T-helper 22 cell (primary cell): ENCODE measurements at regions not wholly inside any gene's neighbourhood (a gene's known extent, or its start where the extent isn't known, plus 50 kb on each side); places are given as distances from the start of the nearest gene placed in this dataset.

Experiments used
- DNase-seq: peaks from one replicate; pipeline ENCODE4 v3.0.0-alpha.2; 2020; ENCODE audit warnings: low read depth

DNA sequence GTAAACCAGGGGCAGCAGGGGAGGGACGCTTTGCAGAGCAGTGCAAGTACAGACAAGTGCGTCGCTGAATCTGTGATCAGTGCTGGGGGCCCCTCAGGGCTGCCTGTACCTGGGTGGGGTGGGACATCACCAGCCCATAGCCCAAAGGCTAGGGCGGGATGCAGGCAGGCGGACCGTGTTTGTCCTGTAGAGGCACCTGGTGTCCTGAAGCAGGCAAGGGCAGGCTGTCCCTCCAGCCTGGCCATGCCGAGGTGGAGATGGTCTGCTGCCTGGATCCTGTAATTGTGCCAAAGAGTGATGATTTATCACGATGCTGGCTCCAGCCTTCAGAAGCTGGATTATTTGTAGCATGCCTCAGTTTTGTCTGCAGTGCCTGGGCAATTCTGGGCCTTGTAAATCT is 137.9 kb upstream of the GSE1 start:
- DNase-seq: no peak

DNA sequence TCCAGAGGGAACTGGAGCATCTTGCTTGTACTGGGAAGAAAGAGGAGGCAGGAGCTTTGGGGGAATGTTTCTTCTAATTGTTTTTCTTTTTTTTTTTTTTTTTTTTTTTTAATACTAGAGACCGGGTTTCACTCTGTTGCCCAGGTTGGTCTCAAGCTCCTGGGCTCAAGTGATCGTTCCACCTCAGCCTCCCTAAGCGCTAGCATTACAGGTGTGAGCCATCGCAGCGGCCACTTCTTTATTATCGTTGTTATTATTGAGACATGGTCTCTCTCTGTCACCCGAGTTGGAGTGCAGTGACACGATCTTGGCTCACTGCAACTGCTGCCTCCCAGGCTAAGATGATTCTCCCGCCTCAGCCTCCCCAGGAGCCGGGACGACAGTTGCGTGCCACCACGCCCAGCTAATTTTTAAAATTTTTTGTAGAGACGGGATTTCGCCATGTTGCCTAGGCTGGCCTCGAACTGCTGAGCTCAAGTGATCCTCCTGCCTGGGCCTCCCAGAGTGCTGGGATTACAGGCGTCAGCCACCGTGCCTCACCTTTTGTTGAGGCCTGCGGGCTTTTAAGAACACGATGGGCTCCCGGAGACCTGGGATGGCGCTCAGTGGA is 137.3 kb upstream of the GSE1 start:
- no peak for DNase-seq

DNA sequence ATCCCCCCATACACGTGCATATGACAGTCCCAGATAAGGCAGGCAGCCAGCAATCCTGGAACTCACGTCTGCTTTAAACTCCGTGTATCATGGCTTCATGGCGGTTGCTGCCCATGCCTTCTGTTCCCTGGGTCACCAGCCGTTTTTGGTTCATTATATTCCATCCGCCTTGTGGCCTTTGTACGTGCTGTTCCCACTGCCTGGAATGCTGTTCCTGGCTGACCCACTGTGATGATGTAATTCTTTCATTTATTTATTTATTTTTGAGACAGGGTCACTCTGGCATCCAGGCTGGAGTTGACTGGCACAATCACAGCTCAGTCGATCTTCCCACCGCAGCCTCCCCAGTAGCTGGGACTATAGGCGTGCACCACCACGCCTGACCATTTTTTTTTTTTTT is 136.7 kb upstream of the GSE1 start:
- DNase-seq: no peak

DNA sequence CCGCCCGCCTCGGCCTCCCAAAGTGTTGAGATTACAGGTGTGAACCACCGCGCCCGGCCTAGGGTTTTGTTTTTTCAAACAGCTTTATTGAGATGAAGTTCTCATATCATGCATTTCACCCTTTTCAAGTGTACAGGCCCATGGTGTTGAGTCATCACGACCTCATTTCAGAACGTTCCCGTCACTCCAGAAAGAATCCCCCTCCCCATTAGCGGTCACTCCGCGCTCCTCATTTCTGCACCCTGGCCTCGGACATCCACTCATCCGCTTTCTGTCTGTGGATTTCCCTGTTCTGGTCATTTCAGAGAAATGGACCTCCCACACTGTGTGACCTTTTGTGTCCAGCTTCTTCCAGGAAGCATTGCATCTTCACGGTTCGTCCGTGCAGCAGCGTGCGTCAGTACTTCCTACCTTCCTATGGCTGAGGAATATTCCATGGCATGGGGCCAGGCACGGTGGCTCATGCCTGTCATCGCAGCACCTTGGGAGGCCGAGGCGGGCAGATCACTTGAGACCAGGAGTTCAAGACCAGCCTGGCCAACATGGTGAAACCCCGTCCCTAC is 135.2 kb upstream of the GSE1 start:
- no peak for DNase-seq

DNA sequence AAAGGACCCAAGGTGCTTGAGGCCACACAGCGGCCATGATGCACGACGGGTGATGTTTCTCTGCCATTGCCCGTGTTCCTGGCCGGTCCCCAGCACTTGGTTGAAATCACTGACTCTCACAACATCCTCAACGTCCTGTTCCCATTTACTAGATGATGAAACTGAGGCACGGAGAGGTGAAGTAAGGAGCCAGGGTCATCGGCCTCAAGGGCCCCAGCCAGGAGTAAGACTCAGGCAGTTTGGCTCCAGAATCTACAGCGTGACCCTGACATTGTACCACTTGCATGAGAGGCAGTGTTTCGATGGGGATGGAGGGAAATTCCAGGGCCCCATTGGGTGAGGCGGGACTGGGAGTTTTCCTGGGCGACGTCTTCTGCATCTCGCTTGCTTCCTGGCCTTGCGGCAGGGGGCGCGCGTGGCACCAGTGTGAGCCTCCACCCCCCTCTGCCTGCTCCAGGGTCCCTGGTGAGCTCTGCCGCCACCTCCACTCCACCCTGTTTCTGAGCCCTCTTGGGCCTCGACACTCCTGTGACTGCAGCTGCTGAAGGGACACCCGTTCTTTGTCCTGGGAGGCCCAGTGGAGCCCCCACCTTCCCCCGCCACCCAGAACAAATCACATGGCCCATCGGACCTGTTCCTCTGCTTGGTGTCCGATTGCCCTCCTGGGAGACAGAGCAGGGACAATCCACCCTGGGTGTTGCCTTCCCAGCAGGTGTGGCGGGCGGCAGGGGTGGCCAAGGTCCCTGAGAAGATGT is 133.0 kb upstream of the GSE1 start:
- DNase-seq: no peak

DNA sequence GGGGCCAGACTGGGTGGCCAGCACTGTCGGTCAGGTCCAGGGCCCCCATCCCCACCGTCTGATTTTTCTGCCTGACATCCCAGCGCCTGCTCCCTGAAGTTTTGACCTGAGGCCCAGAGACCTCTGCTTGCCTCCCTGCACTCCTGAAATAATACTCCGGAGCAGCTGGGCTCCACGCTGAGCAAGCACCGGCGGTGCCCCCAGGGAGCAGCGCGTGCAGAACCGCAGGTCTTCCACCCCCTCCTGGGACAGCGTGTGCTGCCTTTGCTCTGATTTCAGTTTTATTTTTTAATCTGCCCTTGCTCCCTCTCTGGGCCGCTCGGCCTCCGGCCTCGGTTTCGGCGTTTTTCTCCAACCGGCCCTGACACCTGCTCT is 132.4 kb upstream of the GSE1 start:
- no peak for DNase-seq

DNA sequence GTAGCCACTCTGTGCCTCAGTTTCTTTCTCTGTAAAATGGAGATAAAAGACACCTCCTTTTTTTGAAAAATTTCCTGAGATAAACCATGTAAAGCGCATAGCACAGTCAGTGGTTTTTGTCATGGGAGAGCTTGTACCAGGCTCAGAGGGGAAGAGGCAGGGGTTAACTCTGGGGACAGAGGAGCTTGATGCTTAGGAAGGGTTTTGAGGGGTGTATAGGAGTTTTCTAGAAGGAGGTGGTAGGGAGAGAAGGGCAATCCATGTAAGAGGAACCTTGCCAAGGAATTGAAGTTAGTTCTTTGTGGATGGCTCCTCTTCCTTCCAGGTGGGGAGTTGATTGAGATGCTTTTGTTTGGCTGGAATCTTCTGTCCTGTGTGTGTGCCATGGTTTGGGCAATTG is 131.9 kb upstream of the GSE1 start:
- DNase-seq: no peak

DNA sequence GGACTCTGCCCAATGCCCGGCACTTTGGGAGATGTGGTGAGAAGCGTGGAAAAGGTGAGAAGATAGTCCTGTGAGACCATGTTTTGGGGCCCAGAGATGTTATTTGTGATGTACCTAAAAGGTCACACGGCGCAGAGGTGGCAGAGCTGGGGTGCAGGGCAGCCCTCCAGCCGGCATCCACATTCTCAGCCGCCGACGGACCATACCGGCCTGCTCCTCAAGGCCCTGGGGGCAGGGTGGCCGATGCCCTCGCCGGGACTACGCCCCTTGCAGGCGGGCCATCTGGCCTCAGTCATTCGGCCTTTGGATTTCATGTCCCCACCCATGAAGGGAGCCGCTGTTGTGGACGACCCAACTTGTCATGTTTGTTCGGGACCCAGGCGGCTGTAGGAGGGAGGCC is 131.4 kb upstream of the GSE1 start:
- DNase-seq: no peak

DNA sequence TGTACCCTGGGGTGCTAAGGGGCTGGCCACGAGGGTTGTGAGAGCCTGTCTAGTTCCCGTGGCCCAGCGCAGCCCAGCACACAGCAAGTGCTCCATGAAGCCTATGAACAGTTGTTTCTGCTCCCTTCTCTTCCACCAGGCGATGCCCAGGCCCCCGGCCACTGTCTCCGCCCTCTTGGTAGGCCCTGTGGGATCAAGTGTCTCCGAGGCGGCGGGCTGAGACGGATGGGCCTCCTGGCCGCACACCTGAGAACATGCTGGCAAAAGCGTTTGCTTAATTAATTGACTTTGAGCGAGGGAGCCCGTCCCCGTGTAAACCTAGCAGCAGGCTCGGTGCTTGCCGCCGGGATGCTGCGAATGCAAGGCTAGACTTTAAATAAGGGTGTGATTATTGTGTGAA is 129.7 kb upstream of the GSE1 start:
- DNase-seq: no peak

DNA sequence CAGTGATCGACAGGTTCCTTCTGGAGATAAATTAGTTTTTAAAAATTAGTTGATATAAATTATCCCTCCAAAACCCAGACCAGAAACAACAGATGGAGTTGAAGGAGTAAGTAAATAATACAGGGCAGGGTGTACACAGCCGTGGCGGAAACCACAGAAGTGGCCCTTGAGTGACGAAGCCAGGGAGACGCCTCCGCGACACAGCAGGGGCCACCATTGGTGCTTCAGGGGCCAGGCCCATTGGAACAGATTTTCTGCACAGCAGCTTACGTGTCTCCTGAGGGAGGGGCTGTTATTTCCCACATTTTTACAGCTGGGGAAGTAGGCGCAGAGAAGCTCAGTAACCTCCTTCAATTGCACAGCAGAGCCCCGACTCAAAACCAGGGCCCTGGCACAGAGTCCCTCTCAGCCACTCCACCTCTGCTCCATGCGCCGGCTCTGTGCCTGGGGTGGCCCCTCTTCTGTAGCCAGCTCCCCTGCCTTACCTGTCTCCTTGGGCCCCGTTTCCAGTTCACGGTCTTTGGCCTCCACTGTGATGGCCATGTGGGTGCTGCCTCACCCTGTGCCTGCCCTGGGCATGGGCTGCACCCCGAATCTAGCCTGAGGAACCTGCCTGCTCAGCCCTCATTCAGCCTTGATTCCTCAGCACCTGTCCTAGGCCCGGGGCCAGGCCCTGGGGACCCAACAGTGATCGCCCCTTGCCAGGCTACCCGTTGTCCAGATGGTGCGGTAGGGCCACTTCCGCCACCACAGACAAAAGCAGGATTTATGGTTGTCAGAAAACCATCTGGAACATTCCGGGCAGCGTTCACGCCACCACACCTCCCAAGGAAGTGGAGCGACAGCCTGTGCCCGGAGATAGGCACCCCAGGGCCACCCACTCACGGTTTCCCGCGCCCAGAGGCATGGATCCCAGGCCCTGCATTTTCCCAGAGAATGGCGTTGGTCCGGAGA is 128.5 kb upstream of the GSE1 start:
- DNase-seq: no peak

DNA sequence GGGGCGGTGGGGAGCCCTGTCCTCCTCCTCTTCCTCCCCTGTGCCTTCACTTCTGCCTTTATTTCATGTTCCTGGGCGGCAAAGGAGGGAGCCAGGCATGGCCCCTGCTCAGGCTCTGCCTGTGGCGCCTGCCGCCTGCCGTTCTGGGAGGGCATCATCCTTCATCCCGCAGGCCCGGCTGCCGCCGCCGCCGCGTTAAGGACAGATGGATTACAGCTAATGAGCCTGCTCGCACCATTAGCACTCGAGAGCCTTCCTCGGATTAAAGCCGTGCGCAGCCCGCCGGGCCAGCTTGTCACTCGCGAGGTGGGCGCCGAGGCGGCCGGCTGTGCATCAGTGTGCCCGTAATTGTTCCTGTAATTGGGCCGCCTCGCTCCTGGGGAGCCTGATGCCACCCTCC is 127.7 kb upstream of the GSE1 start:
- no peak for DNase-seq

DNA sequence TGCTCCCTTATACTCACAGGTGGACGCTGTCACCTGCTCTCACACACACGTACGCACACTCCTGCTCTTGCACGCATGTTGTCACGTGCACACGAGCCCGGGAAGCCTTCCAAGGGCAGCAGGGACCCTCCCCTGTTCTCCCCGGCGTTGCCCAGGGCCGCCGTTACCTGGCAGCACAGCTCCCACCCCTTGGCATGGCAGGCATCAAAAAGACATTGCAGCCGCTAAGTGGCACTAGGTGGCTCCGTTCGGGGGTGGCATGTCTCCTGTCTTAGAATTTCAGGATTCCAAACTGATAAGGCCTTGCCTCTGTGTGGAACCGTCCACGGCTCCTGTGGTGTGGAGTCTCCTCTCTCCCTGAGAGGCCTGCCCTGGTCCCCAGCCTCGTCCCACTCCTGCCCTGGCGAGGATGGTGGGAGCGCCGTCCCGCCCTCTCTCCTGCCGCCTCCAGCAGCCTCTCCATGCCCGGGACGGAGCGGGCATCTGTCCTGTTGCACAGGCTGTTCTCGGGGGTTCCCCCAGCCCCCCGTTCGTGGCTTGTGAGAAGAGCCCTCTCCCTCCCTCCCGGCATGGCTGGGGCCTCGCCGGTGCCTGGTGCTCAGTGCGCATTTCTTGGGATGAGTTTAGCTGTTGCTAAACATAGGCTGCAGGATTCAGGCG is 126.7 kb upstream of the GSE1 start:
- DNase-seq: no peak

DNA sequence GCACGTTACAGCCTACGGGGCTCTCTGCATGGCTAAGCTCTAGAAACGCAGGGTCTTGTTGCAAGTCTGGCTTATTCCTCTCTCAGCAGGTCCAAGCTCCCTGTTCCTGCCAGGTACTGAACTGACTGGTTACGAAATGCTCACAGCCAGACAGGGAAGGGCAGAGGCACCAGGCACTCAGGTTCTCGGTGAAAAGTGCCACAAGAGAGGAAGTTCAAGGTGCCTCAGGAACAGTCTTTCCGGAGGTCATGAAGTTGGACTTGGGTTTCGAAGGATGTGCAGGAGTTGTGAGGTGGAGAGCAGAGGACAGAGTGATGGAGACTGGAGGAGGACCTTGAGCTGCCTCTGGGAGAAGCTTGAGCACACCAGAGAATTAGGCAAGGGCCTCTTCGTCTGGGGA is 124.7 kb upstream of the GSE1 start:
- no peak for DNase-seq

DNA sequence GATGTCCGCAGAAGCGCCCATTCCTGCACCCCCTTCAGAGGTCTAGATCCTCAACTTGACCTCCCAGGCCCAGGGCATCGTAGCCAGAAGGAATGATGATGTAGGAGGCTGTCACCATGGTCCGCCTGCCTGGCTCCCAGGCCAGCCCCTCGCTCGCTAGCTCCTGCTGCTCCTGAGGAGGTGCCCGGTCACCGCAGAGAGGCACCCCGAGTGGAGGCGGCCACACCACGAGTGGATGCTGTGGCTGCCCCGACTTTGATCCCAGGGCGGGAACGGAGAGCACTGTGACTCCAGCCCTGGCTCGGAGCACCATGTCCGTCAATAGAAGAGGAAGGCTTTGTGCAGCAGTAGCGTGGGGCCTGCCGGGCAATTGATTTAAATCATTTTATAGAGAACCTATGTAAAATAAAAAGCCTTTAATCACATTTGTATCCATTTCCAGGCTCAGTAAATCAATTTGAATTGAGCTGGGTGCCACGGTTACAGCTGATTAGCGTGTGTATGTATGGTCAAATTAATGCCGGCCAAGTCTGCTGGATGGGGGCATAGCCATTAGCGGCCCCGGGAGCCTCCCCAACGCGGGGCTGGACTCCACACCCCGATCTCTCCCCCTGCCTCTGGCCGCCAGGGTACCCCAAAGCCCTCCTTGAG is 122.6 kb upstream of the GSE1 start:
- DNase-seq: no peak

DNA sequence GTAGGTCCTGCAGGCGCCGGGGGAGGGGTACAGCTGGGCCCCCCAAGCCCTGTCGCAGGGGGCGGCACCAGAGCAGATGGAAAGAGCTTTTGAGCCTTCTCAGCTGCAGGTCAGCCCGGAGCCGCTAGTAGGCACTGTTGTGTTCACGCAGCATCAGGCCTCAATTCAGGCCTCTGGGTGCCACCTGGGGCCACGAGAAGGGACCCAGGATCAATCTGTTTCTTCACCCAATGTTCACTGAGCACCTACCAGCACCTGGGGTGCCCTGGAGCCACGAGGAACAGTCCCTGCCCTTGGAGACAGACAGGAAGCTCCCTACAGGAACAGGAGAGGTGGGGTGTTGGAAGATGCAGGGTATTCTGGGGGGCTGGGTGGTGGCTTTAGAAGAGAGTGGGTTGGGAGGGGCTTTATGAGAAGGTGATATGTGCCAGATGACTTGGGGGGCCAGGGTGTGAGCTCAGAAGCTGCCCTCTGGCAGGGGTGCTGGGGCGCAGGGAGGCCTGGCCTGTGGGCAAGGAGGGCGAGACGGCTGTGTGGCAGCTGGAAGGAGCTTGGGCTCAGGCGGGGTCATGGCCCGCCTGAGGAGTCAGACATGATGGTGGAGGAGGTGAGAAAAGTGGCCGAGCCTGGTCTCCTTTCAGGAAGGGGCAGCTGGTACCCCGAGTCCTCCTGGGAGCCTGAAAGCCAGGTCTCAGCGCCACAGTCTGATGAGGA is 121.9 kb upstream of the GSE1 start:
- DNase-seq: no peak

DNA sequence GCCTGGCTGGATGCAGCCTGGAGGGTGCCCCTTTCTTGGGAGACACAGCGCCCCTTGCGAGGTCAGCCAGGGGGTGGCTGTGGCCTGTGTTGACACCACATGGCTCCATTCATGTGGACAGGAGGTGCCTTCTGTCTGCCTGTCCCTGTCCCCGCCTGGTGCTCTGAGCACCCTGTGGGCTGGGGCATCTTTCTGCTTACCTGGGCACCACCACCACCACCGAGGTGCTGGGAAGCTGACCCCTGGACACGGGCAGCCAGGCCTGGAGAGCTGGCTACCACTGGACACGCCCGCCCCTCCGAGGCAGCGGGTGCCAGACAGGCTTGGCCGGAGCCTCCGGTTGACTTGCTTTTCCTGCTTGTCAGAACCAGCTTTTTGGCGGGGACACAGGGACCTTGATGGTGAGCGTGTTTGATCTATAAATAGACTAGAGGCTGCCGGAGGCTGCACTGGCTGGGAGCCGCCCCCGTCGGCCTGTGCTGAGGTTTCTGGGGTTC is 121.3 kb upstream of the GSE1 start:
- no peak for DNase-seq

DNA sequence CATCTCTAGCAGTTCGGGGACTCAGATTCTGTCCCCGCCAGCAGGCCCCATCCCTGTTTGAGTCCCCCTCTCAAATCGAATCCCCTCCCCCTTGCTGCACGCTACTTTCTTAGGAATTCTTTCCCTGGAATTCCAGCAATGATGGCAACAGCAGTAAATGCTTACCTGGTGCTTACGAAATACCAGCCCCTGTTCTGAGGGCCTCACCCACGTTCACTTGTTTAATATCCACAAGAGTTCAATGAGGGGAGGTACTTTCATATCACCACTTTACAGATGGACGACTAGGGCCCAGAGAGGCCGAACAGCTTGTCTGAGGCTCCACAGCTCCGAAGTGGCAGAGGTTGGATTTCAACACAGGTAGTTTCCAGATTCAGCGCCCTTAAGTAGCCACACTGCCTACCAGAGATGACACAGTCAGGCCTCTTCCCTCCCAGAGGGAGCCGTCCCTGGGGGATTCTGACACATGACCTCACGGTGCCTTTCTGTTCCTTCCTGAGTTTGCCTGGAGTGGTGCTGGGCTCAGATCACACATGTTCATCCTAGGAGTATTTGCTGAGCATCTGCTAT is 120.7 kb upstream of the GSE1 start:
- DNase-seq: no peak

DNA sequence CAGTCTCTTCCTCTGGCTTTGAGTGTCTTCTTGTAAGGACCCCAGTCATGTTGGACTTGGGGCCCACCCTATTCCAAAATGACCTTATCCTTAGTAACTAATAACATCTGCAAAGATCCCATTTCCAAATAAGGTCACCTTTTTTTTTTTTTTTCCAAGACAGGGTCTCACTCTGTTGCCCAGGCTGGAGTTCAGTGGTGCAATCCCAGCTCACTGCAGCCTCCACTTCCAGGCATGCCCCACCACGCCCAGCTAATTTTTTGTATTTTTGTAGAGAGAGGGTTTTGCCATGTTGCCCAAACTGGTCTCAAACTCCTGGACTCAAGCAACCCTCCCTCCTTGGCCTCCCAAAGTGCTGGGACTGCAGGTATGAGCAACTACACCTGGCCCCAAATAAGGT is 118.8 kb upstream of the GSE1 start:
- no peak for DNase-seq

DNA sequence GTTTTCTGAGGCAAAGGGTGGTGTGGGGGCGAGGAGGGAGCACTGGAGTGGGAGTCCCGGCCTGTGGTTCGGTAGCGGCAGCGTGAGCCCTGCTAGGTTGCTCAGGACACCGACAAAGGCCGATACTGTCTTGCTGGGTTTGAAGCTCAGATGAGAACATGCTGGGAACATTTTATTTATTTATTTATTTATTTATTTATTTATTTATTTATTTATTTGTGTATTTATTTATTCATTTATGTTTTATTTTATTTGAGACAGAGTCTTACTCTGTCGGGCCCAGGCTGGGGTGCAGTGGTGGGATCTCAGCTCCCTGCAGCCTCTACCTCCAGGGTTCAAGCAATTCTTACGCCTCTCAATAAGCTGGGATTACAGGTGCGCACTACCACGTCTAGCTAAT is 117.9 kb upstream of the GSE1 start:
- DNase-seq: no peak

DNA sequence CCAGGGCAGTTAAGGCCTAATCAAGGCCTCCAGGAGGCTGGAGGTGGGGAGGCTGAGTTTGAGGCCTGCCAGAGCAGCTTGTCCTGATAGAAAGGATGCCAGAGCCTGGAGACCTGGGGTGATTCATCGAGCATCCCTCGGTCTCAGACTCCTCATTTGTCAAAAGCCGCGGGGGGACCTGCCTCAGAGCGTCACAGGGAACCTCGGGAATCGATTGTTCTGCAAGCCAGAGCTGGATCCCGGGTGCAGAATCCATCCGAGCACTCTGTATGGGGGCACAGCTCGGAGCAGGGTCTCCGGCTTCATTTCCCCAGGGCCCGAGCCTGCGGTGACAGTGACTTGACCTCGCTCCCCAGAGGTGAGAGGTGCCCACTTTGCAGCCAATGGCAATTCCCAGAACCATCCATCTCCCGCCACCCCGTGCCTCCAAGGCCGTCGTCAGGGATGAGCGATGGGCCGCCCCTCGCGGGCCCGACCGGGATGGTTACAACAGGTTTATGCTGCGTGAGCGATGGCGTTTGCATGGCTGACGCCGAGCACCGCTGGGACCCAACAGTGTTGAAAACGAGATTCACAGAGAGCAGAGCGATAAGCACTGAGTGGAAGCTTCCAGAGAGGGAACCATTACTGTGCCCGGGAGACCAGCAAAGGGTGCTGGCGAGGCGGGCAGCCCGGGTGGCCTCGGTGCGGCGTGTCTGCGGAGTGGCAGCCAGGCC is 117.1 kb upstream of the GSE1 start:
- no peak for DNase-seq
